Left lung (tissue), 4 donors: ENCODE measurements at regions not wholly inside any gene's neighbourhood (a gene's known extent, or its start where the extent isn't known, plus 50 kb on each side); places are given as distances from the start of the nearest gene placed in this dataset.
A peak's percentile ranks its signal among the peaks of the same experiment; 100 is the strongest.

Experiments used
- ATAC-seq: fragments of 200-7000 bp; cut with Tn5 transposase; one replicate; pipeline ENCODE4 v1.9.1; 2020; ENCODE audit warnings: moderate library complexity
- DNase-seq, 4 donors: peaks; one replicate each; pipeline ENCODE4 v3.0.0-alpha.2; 2013 to 2020
- H3K27ac ChIP-seq, 2 donors: fragments of 200-600 bp; sonication (generic) in 1 of 2; one replicate each; pipeline versions ENCODE4 v1.5.0 to v1.8.0; 2020 to 2021
- H3K27me3 ChIP-seq, 2 donors: fragments of 200-600 bp; sonication (generic) in 1 of 2; one replicate each; pipeline versions ENCODE4 v1.5.0 to v1.8.0; 2020 to 2021
- H3K36me3 ChIP-seq, 2 donors: fragments of 200-600 bp; sonication (generic) in 1 of 2; one replicate each; pipeline versions ENCODE4 v1.5.0 to v1.8.0; 2020 to 2021
- H3K4me1 ChIP-seq, 2 donors: fragments of 200-600 bp; one replicate each; pipeline ENCODE4 v1.8.0; 2021
- H3K4me3 ChIP-seq, 2 donors: fragments of 200-600 bp; sonication (generic) in 1 of 2; one replicate each; pipeline versions ENCODE4 v1.5.0 to v1.8.0; 2020 to 2021; ENCODE audit warnings: mild to moderate bottlenecking in 1 of 2
- H3K9me3 ChIP-seq, 2 donors: fragments of 200-600 bp; sonication (generic) in 1 of 2; one replicate each; pipeline versions ENCODE4 v1.5.0 to v1.8.0; 2020 to 2021
- intact Hi-C, 2 donors: fragments of 100-400 bp; cut with DNase I; formaldehyde crosslinking; loops; one replicate each; pipeline versions ENCODE4 v1.11.2 to v1.14.2; 2022
- TF ChIP-seq, protein P1 (sequence below), 2 donors: fragments of 200-600 bp; sonication (generic) in 1 of 2; IDR thresholded peaks; one replicate each; pipeline versions ENCODE4 v1.5.0 to v1.8.0; 2021; ENCODE audit warnings: antibody characterized with exemption in 2 of 2
- donor health status: DM: no; HTN: yes; CAD: no.
- donor health status: DM: no; HTN: no; CAD: no.

DNA sequence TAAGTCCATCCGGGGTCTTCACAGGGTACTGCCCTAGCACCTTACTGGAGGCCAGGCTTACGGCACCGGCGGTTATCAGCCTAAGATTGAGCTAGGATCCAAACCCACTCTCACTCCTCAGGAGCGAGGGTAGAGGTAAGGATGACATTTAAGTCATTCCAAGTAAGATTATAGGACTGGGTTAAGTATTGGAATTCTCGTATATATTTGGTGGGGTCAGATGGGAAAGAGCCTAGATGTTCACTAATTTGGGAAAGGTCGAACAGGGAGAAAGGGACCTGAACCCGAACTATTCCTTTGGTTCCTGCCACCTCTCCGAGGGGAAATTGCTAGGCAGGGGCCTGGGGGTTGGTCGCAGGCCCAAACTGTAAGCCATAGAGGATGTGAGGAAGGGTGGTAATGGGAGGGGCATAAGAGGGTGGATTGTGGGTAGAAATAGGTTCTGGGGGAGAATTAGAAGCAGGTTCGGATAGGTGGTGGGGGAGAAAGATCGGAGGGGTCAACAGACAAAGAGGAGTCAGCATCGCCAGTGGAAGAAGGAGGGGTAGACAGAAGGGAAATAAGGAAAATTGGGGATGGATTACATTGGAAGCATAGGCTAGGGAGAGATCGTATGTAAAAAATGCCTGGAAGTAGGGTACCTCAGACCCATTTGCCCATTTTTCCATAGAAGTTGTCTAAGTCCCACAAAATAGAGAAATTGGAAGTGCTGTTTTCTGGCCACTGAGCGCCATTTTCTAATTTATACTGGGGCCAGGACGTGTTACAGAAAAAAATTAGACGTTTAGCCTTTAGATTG lies 747.1 kb upstream of the ADGRB3 start:
- H3K36me3 ChIP-seq, result no peaks in the 10 kb centered on the region
- intact Hi-C loops, result no loop called here
- H3K9me3 ChIP-seq, result peaks cover 0 to 31% of the 10 kb centered on the region in 2 donors
- no peak for ATAC-seq
- no peaks in the 10 kb centered on the region for H3K27me3 ChIP-seq
- H3K4me1 ChIP-seq, result no peaks in the 10 kb centered on the region
- TF ChIP-seq, protein P1, sequence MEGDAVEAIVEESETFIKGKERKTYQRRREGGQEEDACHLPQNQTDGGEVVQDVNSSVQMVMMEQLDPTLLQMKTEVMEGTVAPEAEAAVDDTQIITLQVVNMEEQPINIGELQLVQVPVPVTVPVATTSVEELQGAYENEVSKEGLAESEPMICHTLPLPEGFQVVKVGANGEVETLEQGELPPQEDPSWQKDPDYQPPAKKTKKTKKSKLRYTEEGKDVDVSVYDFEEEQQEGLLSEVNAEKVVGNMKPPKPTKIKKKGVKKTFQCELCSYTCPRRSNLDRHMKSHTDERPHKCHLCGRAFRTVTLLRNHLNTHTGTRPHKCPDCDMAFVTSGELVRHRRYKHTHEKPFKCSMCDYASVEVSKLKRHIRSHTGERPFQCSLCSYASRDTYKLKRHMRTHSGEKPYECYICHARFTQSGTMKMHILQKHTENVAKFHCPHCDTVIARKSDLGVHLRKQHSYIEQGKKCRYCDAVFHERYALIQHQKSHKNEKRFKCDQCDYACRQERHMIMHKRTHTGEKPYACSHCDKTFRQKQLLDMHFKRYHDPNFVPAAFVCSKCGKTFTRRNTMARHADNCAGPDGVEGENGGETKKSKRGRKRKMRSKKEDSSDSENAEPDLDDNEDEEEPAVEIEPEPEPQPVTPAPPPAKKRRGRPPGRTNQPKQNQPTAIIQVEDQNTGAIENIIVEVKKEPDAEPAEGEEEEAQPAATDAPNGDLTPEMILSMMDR (IDR thresholded peaks at IDR 0.05), result no peak
- no peak overlapping the region for H3K27ac ChIP-seq
- H3K4me3 ChIP-seq, result no peak overlapping the region
- no peak for DNase-seq

DNA sequence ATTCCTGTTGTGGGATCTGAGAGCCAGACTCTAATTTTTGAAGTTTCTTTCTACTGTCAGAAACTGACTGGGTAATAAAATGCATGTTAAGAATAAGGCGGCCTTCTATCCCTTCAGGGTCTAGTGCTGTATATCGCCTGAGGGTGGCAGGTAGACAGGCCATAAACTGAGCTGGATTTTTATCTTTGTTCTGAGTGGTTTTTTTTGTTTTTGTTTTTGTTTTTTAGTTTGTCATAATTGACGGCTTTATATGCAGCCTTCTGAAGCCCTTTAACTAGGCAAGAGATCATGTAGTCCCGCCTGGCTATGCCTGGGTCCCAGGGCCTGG lies 747.7 kb upstream of the ADGRB3 start:
- intact Hi-C loops, result no loop called here
- ATAC-seq (no peak), DNase-seq (no peak)
- peaks cover 0 to 32% of the 10 kb centered on the region in 2 donors for H3K9me3 ChIP-seq
- TF ChIP-seq, protein P1 (IDR thresholded peaks at IDR 0.05), result no peak
- H3K4me1 ChIP-seq, result no peaks in the 10 kb centered on the region
- H3K27me3 ChIP-seq, result no peaks in the 10 kb centered on the region
- H3K4me3 ChIP-seq, result no peak overlapping the region
- H3K27ac ChIP-seq, result no peak overlapping the region
- no peaks in the 10 kb centered on the region for H3K36me3 ChIP-seq

DNA sequence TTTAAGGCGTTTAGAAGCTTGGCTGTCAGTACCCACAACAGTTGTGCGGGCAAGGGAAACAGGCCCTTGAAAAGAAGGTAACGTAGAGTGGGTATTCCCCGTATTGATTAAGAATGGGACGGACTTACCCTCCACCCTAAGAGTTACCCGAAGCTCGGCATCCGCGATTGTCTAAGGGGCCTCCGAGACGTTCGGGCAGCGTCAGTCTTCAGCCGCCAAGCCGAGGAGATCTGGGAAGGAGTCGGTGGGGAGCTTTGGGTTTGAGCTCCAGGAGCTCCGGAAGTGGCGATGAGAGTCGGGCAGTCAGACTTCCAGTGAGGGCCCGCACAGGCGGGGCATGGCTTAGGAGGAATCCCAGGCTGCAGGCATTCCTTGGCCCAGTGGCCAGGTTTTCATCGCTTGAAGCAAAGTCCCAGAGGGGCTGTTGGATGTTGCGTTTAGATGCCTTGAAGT lies 748.2 kb upstream of the ADGRB3 start:
- Histone ChIP-seq H3K4me3 (no peak overlapping the region), H3K27me3 (no peaks in the 10 kb centered on the region), H3K4me1 (no peaks in the 10 kb centered on the region), H3K36me3 (no peaks in the 10 kb centered on the region), H3K27ac (no peak overlapping the region), H3K9me3 (peaks cover 0 to 32% of the 10 kb centered on the region in 2 donors)
- TF ChIP-seq, protein P1 (IDR thresholded peaks at IDR 0.05), result no peak
- ATAC-seq (no peak), DNase-seq (peak in 1 of 4 donors; percentile 47)
- intact Hi-C loops, result no loop called here

DNA sequence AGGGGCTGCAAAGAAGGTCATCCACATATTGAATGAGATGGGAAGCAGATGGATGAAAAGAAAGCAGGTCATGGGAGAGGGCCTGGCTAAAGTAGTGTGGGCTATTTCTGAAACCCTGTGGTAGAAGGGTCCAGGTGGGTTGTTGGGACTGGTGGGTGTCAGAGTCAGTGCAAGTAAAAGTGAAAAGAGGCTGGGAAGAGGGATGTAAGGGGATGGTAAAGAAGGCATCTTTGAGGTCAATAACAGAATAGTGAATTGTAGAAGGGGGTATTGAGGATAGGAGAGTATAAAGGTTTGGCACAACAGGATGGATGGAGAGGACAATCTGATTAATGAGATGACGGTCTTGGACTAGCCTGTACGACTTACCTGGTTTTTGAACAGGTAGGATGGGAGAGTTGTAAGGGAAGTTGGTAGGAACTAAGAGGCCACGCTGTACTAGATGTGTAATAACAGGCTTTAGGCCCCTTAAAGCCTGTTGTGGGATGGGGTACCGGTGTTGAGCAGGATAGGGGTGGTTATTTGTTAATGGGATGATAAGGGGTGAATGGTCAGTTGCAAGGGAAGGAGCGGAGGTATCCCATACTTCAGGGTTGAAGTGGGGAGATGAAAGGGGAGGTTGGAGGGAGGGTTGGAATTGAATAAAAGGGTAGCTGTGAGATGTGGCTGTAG lies 748.9 kb upstream of the ADGRB3 start:
- Histone ChIP-seq H3K9me3 (peaks cover 0 to 33% of the 10 kb centered on the region in 2 donors), H3K4me1 (no peaks in the 10 kb centered on the region), H3K36me3 (no peaks in the 10 kb centered on the region), H3K27me3 (no peaks in the 10 kb centered on the region), H3K4me3 (no peak overlapping the region), H3K27ac (no peak overlapping the region)
- TF ChIP-seq, protein P1 (IDR thresholded peaks at IDR 0.05), result no peak
- intact Hi-C loops, result no loop called here
- DNase-seq (no peak), ATAC-seq (no peak)
